ENCODE measurements at regions not wholly inside any gene's neighbourhood (a gene's known extent, or its start where the extent isn't known, plus 50 kb on each side); places are given as distances from the start of the nearest gene placed in this dataset.
"Not testable (repeated sequence)": the region's sequence is repeated elsewhere in the genome, so short reads cannot be mapped to it uniquely, and the experiment has no call there.

DNA sequence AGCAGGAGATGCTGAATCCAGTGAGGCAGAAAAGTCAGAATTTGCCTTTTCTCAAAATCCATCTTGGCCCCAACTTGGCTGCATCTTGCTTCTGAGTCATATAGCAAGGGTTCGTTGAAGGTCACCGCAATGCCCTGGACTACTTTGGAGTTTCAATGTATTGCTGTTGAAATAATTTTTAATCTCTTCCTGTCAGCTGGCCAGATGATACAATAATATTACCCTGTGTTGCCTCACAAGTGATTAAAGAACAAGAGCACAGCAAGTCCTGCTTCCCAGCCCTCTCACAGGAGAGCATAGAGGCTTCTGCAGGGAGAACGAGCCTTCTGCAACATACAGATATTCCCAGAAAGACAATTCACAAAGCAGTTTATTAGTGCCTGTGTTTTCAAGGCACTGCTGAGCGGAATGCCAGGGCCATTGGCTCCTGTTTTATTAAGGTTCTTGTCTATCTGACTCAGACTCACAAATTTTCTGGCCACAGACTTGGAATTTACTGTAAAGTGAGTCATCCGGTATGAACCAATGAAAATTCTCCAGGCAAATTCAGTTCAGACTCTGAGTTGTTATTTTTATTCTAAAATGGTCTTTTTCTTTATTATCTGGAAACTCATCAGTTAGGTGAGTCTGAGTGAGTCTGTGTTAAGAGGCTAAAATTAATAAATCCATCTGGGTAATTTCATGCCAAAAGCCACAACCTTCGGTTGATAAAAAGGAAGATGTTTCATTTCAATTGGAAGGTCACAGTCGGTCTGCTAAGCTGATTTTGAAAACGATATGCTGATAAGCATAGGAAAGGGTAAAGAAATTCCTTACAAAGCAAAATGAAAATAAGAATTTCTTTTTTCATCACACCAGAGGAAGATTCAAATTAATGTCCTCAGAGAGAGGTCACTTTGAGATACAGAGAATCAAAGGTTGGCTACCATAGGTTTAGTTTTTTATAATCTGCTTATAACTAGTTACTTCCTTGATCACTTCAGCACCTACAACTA lies 289.4 kb upstream of the STXBP5 start:
- Mint-ChIP-seq H3K27ac (no peak overlapping the region), H3K4me3 (no peak overlapping the region), H3K27me3 (peaks cover 34% of the 10 kb centered on the region), H3K36me3 (ENCODE audit: low read depth) (no peaks in the 10 kb centered on the region), H3K4me1 (peaks cover 2% of the 10 kb centered on the region)
- ATAC-seq = no peak
- H3K9me3 ChIP-seq (ENCODE audit: control insufficient read depth, low read length, poor library complexity, severe bottlenecking) = no peaks in the 10 kb centered on the region
- DNase-seq = no peak

- H3K9me3 ChIP-seq (ENCODE audit: control insufficient read depth, low read length, poor library complexity, severe bottlenecking) = no peaks in the 10 kb centered on the region
- H3K36me3 Mint-ChIP-seq (ENCODE audit: low read depth) = no peaks in the 10 kb centered on the region
- no peak for DNase-seq
- peaks cover 35% of the 10 kb centered on the region for H3K27me3 Mint-ChIP-seq
- H3K4me1 Mint-ChIP-seq = peaks cover 2% of the 10 kb centered on the region
- H3K4me3 Mint-ChIP-seq = no peak overlapping the region
- no peak for ATAC-seq
- H3K27ac Mint-ChIP-seq = no peak overlapping the region
Observed at GRCh38 chr6:146915671-146916127, 288.5 kb upstream of the STXBP5 start.

GRCh38 chr6:146916435-146917025 lies 287.7 kb upstream of the STXBP5 start:
- ATAC-seq = no peak
- no peaks in the 10 kb centered on the region for H3K9me3 ChIP-seq (ENCODE audit: control insufficient read depth, low read length, poor library complexity, severe bottlenecking)
- DNase-seq = no peak
- Mint-ChIP-seq H3K36me3 (ENCODE audit: low read depth) (no peaks in the 10 kb centered on the region), H3K4me3 (no peak overlapping the region), H3K27me3 (peaks cover 31% of the 10 kb centered on the region), H3K4me1 (peaks cover 2% of the 10 kb centered on the region), H3K27ac (no peak overlapping the region)

DNA sequence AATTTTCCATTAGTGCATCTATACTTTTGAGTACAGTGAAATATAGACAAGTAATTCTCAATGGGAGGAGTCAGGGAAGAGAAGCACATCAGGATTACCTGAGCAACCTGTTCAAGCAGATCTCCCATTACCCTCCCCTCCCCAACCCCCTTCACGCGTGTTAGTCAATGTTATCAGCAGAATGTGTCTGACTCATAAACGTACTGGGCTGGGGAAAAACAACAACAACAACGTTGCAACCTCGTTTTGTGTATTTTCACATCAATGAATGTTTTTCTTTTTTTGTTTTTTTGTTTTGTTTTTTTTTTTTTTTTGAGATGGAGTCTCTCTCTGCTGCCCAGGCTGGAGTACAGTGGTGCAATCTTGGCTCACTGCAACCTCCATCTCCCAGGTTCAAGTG lies 287.0 kb upstream of the STXBP5 start:
- Mint-ChIP-seq H3K36me3 (ENCODE audit: low read depth) (no peaks in the 10 kb centered on the region), H3K27ac (no peak overlapping the region), H3K4me1 (peaks cover 2% of the 10 kb centered on the region), H3K27me3 (peaks cover 34% of the 10 kb centered on the region), H3K4me3 (no peak overlapping the region)
- H3K9me3 ChIP-seq (ENCODE audit: control insufficient read depth, low read length, poor library complexity, severe bottlenecking) = no peaks in the 10 kb centered on the region
- ATAC-seq = no peak
- no peak for DNase-seq

DNA sequence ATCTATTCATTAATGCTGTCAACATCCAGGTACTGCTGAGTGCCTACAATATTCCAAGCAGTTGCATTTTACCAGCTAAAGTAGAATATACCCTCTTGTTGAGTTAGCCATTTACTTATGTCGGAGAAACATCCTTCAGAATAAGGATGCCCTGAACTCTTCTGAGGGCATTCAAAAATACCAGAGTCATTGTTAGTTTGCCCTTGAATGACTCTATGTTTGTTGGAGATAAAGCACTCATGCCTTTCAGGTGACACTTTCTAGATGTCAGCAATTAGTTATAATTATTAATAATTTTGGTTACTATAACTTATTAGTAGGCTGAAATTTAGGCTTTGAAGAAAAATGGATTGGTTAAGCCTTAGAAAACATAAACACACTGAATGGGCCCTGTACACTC lies 286.2 kb upstream of the STXBP5 start:
- H3K4me1 Mint-ChIP-seq = peaks cover 2% of the 10 kb centered on the region
- no peak overlapping the region for H3K27ac Mint-ChIP-seq
- H3K4me3 Mint-ChIP-seq = no peak overlapping the region
- peaks cover 33% of the 10 kb centered on the region for H3K27me3 Mint-ChIP-seq
- DNase-seq (no peak), ATAC-seq (no peak)
- H3K9me3 ChIP-seq (ENCODE audit: control insufficient read depth, low read length, poor library complexity, severe bottlenecking) = no peaks in the 10 kb centered on the region
- no peaks in the 10 kb centered on the region for H3K36me3 Mint-ChIP-seq (ENCODE audit: low read depth)

DNA sequence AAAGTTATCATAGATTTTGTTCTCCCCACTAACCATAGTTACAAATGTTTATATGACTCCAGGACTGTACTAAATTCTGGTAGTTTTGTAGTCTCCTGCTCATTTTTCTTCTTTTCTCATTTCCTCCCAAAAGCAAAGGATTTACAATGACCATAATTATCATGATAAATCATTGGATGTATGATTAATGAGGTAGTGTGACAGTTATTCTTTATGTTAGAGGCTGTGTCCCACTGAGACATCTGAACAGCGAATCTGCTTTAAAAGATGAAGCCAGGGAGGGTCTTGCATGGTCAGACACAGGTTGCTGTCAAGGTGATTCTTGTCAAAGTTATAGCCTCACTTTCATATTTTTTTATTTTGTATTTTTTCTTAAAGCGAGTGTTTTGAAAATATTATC lies 285.2 kb upstream of the STXBP5 start:
- ATAC-seq (no peak), DNase-seq (no peak)
- H3K9me3 ChIP-seq (ENCODE audit: control insufficient read depth, low read length, poor library complexity, severe bottlenecking) = no peaks in the 10 kb centered on the region
- Mint-ChIP-seq H3K27me3 (peaks cover 27% of the 10 kb centered on the region), H3K27ac (no peak overlapping the region), H3K4me3 (no peak overlapping the region), H3K4me1 (peaks cover under 1% of the 10 kb centered on the region), H3K36me3 (ENCODE audit: low read depth) (no peaks in the 10 kb centered on the region)

DNA sequence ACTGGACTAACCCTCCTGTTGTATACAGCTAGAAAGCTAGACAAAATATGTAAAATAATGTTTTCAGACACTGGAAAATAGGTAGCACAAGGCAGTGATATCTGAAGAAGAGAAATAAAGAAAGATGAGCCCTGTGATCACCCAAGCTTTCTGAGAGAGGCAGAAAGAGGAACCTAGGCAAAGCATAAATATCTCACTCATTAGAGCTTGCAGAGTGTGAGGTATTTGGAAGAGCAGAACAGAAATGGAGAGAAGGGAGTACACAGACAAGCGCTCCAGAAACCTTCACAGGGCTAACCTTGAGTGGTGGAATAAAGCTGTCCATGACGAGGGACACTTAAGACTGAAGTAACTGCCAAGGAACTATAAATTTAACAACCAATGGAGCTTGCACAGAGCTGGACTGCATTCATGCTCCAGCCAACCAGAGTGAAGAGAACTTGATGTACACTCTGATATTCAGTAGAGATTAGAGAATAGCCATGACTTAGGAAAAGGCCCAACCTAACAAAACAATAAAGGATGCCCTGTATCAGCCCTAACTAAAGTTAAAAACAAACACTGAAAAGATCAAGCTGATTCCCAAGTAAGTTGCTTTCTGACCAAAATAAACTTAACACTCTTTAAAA lies 280.9 kb upstream of the STXBP5 start:
- no peak for DNase-seq
- H3K36me3 Mint-ChIP-seq (ENCODE audit: low read depth) = no peaks in the 10 kb centered on the region
- H3K4me3 Mint-ChIP-seq = no peak overlapping the region
- H3K27me3 Mint-ChIP-seq = peaks cover 19% of the 10 kb centered on the region
- ATAC-seq = no peak
- no peak overlapping the region for H3K27ac Mint-ChIP-seq
- H3K4me1 Mint-ChIP-seq = no peaks in the 10 kb centered on the region
- H3K9me3 ChIP-seq (ENCODE audit: control insufficient read depth, low read length, poor library complexity, severe bottlenecking) = no peaks in the 10 kb centered on the region

- peaks cover 8% of the 10 kb centered on the region for H3K27me3 Mint-ChIP-seq
- DNase-seq = no peak
- no peak overlapping the region for H3K4me3 Mint-ChIP-seq
- no peaks in the 10 kb centered on the region for H3K36me3 Mint-ChIP-seq (ENCODE audit: low read depth)
- no peaks in the 10 kb centered on the region for H3K9me3 ChIP-seq (ENCODE audit: control insufficient read depth, low read length, poor library complexity, severe bottlenecking)
- H3K4me1 Mint-ChIP-seq = no peaks in the 10 kb centered on the region
- ATAC-seq = no peak
- H3K27ac Mint-ChIP-seq = no peak overlapping the region
Observed at GRCh38 chr6:146925846-146926245, 278.4 kb upstream of the STXBP5 start.

DNA sequence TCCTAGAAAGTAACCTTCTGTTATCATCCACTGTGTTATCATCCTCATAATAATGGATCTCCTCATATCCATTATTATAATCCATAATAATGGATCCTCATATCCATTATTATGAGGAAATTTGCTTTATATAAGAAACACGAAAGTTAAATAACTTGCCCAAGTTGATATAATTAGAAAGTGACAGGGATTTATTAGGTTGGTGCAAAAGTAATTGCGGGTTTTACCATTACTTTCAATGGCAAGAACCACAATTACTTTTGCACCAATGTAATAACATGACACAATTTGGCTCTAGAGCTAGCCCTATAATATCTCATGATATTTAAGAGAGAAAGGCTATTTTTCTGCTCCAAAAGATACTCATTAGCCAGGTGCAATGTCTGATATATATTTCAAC lies 275.7 kb upstream of the STXBP5 start:
- Mint-ChIP-seq H3K36me3 (ENCODE audit: low read depth) (no peaks in the 10 kb centered on the region), H3K27ac (no peak overlapping the region), H3K27me3 (no peaks in the 10 kb centered on the region), H3K4me3 (no peak overlapping the region), H3K4me1 (no peaks in the 10 kb centered on the region)
- DNase-seq = no peak
- ATAC-seq = no peak
- H3K9me3 ChIP-seq (ENCODE audit: control insufficient read depth, low read length, poor library complexity, severe bottlenecking) = no peaks in the 10 kb centered on the region

DNA sequence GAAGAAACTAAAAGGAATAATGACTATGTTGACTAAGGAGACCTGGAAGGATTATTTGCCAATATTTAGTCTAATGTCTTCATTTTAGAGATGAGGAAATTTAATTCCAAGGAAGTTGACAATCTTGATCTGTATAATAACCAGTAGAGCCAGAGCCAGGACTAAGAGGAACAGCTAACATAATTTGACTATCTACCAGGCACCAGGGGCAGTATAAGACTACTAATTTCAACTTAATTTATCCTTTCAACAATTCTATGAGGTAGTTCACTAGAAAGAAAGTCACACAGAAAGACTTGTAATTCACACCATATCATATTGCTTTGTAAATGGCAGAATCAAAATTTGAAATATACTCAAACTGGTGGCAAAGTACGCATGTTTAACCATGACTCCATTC lies 273.0 kb upstream of the STXBP5 start:
- Mint-ChIP-seq H3K27ac (no peak overlapping the region), H3K36me3 (ENCODE audit: low read depth) (no peaks in the 10 kb centered on the region), H3K4me1 (no peaks in the 10 kb centered on the region), H3K4me3 (no peak overlapping the region), H3K27me3 (no peaks in the 10 kb centered on the region)
- ATAC-seq = no peak
- DNase-seq = no peak
- no peaks in the 10 kb centered on the region for H3K9me3 ChIP-seq (ENCODE audit: control insufficient read depth, low read length, poor library complexity, severe bottlenecking)

- H3K27me3 Mint-ChIP-seq = no peaks in the 10 kb centered on the region
- ATAC-seq (no peak), DNase-seq (no peak)
- no peaks in the 10 kb centered on the region for H3K36me3 Mint-ChIP-seq (ENCODE audit: low read depth)
- H3K9me3 ChIP-seq (ENCODE audit: control insufficient read depth, low read length, poor library complexity, severe bottlenecking) = no peaks in the 10 kb centered on the region
- no peak overlapping the region for H3K4me3 Mint-ChIP-seq
- no peak overlapping the region for H3K27ac Mint-ChIP-seq
- no peaks in the 10 kb centered on the region for H3K4me1 Mint-ChIP-seq
Observed at GRCh38 chr6:146937316-146937715, 266.9 kb upstream of the STXBP5 start.

- ATAC-seq (no peak), DNase-seq (no peak)
- H3K27me3 Mint-ChIP-seq = no peaks in the 10 kb centered on the region
- no peaks in the 10 kb centered on the region for H3K36me3 Mint-ChIP-seq (ENCODE audit: low read depth)
- H3K4me1 Mint-ChIP-seq = no peaks in the 10 kb centered on the region
- H3K9me3 ChIP-seq (ENCODE audit: control insufficient read depth, low read length, poor library complexity, severe bottlenecking) = no peaks in the 10 kb centered on the region
- H3K4me3 Mint-ChIP-seq = no peak overlapping the region
- H3K27ac Mint-ChIP-seq = no peak overlapping the region
Observed at GRCh38 chr6:146938266-146938665, 266.0 kb upstream of the STXBP5 start.

GRCh38 chr6:146939456-146939855 lies 264.8 kb upstream of the STXBP5 start:
- not testable (repeated sequence) for DNase-seq; H3K27me3 Mint-ChIP-seq; H3K36me3 Mint-ChIP-seq (ENCODE audit: low read depth); H3K9me3 ChIP-seq (ENCODE audit: control insufficient read depth, low read length, poor library complexity, severe bottlenecking); H3K4me1 Mint-ChIP-seq; H3K27ac Mint-ChIP-seq; H3K4me3 Mint-ChIP-seq; ATAC-seq

Data from T-helper 17 cell (primary cell).